Activated B cell treated with CpG ODN at 0.5 μM for 24 hours (primary cell): ENCODE measurements at regions not wholly inside any gene's neighbourhood (a gene's known extent, or its start where the extent isn't known, plus 50 kb on each side); places are given as distances from the start of the nearest gene placed in this dataset.
"Not testable (repeated sequence)": the region's sequence is repeated elsewhere in the genome, so short reads cannot be mapped to it uniquely, and the experiment has no call there.

Experiments
- ATAC-seq: fragments of 200-7000 bp; cut with Tn5 transposase; one replicate; pipeline ENCODE4 v1.10.0; 2021; ENCODE audit warnings: low read depth, mild to moderate bottlenecking, moderate library complexity
- CTCF ChIA-PET: fragments of 350-600 bp; sonication (Branson Sonifier 250); formaldehyde crosslinking; loops from one replicate; lab custom pipeline; 2021; ENCODE audit warnings: antibody characterized with exemption; lab: Charles Lee
- POLR2A ChIA-PET: fragments of 350-600 bp; sonication (Branson Sonifier 250); formaldehyde crosslinking; loops from one replicate; lab custom pipeline; 2021; ENCODE audit warnings: antibody characterized with exemption; lab: Charles Lee
- DNase-seq: peaks from one replicate; pipeline ENCODE4 v3.0.0; 2022
- H3K27ac Mint-ChIP-seq: one replicate; pipeline ENCODE4 v1.8.0; 2020; ENCODE audit warnings: mixed read lengths
- H3K27me3 Mint-ChIP-seq: one replicate; pipeline ENCODE4 v1.8.0; 2021; ENCODE audit warnings: mixed read lengths
- H3K36me3 Mint-ChIP-seq: one replicate; pipeline ENCODE4 v1.8.0; 2021; ENCODE audit warnings: low read depth, mixed read lengths
- H3K4me1 Mint-ChIP-seq: one replicate; pipeline ENCODE4 v1.8.0; 2021; ENCODE audit warnings: mixed read lengths
- H3K4me3 Mint-ChIP-seq: one replicate; pipeline ENCODE4 v1.8.0; 2020; ENCODE audit warnings: mild to moderate bottlenecking, mixed read lengths
- H3K9me3 Mint-ChIP-seq: one replicate; pipeline ENCODE4 v1.8.0; 2020; ENCODE audit warnings: mixed read lengths
- CTCF ChIP-seq: fragments of 200-600 bp; IDR thresholded peaks from one replicate; pipeline ENCODE4 v1.8.0; 2022; ENCODE audit warnings: antibody characterized with exemption, mild to moderate bottlenecking
- intact Hi-C: fragments of 100-400 bp; cut with micrococcal nuclease; formaldehyde crosslinking; loops from one replicate; pipeline ENCODE4 v1.15.1; 2024

GRCh38 chr3:6491768-6492167, 369.1 kb upstream of the GRM7 start:
- H3K36me3 Mint-ChIP-seq, result no peaks in the 10 kb centered on the region
- H3K27ac Mint-ChIP-seq, result no peak overlapping the region
- TF ChIP-seq CTCF, result no peak
- intact Hi-C loops, result no loop called here
- H3K27me3 Mint-ChIP-seq, result no peaks in the 10 kb centered on the region
- ChIA-PET CTCF (no interaction called here), POLR2A (no interaction called here)
- H3K4me1 Mint-ChIP-seq, result no peaks in the 10 kb centered on the region
- ATAC-seq, result no peak
- no peak overlapping the region for H3K4me3 Mint-ChIP-seq
- H3K9me3 Mint-ChIP-seq, result no peaks in the 10 kb centered on the region
- DNase-seq, result no peak

- no peaks in the 10 kb centered on the region for H3K27me3 Mint-ChIP-seq
- no peak overlapping the region for H3K27ac Mint-ChIP-seq
- no peaks in the 10 kb centered on the region for H3K9me3 Mint-ChIP-seq
- DNase-seq (no peak), ATAC-seq (no peak)
- H3K4me3 Mint-ChIP-seq, result no peak overlapping the region
- ChIA-PET POLR2A (no interaction called here), CTCF (no interaction called here)
- no peak for TF ChIP-seq CTCF
- intact Hi-C loops, result no loop called here
- H3K4me1 Mint-ChIP-seq, result no peaks in the 10 kb centered on the region
- no peaks in the 10 kb centered on the region for H3K36me3 Mint-ChIP-seq
These were observed 368.6 kb upstream of the GRM7 start for GRCh38 chr3:6492306-6492705.

GRCh38 chr3:6498944-6499343, 362.0 kb upstream of the GRM7 start:
- intact Hi-C loops, POLR2A ChIA-PET, DNase-seq, H3K36me3 Mint-ChIP-seq, H3K4me3 Mint-ChIP-seq, H3K9me3 Mint-ChIP-seq, ATAC-seq, H3K27ac Mint-ChIP-seq, H3K27me3 Mint-ChIP-seq, CTCF ChIA-PET, H3K4me1 Mint-ChIP-seq: not testable (repeated sequence)

- ATAC-seq, result no peak
- no peak overlapping the region for H3K27ac Mint-ChIP-seq
- H3K9me3 Mint-ChIP-seq, result peaks cover 8% of the 10 kb centered on the region
- no peaks in the 10 kb centered on the region for H3K36me3 Mint-ChIP-seq
- intact Hi-C loops, result no loop called here
- POLR2A ChIA-PET, result no interaction called here
- no peaks in the 10 kb centered on the region for H3K27me3 Mint-ChIP-seq
- DNase-seq, result no peak
- CTCF ChIA-PET, result no interaction called here
- no peaks in the 10 kb centered on the region for H3K4me1 Mint-ChIP-seq
- no peak for TF ChIP-seq CTCF
- H3K4me3 Mint-ChIP-seq, result no peak overlapping the region
These were observed 356.6 kb upstream of the GRM7 start for GRCh38 chr3:6504347-6504746.

- H3K4me1 Mint-ChIP-seq, result no peaks in the 10 kb centered on the region
- no peak overlapping the region for H3K27ac Mint-ChIP-seq
- ATAC-seq (no peak), DNase-seq (no peak)
- H3K4me3 Mint-ChIP-seq, result no peak overlapping the region
- no peaks in the 10 kb centered on the region for H3K27me3 Mint-ChIP-seq
- intact Hi-C loops, result no loop called here
- ChIA-PET CTCF (no interaction called here), POLR2A (no interaction called here)
- no peaks in the 10 kb centered on the region for H3K36me3 Mint-ChIP-seq
- H3K9me3 Mint-ChIP-seq, result peaks cover 7% of the 10 kb centered on the region
- no peak for TF ChIP-seq CTCF
These were observed 356.1 kb upstream of the GRM7 start for GRCh38 chr3:6504834-6505233.

- Mint-ChIP-seq H3K4me1 (no peaks in the 10 kb centered on the region), H3K4me3 (no peak overlapping the region), H3K27me3 (no peaks in the 10 kb centered on the region), H3K9me3 (peaks cover 2% of the 10 kb centered on the region), H3K36me3 (no peaks in the 10 kb centered on the region), H3K27ac (no peak overlapping the region)
- ATAC-seq (no peak), DNase-seq (no peak)
- CTCF ChIA-PET, result no interaction called here
- intact Hi-C loops, result no loop called here
- POLR2A ChIA-PET, result no interaction called here
- TF ChIP-seq CTCF, result no peak
These were observed 352.5 kb upstream of the GRM7 start for GRCh38 chr3:6508410-6508759.
